ENCODE measurements at regions not wholly inside any gene's neighbourhood (a gene's known extent, or its start where the extent isn't known, plus 50 kb on each side); places are given as distances from the start of the nearest gene placed in this dataset.
"Not testable (repeated sequence)": the region's sequence is repeated elsewhere in the genome, so short reads cannot be mapped to it uniquely, and the experiment has no call there.

DNA sequence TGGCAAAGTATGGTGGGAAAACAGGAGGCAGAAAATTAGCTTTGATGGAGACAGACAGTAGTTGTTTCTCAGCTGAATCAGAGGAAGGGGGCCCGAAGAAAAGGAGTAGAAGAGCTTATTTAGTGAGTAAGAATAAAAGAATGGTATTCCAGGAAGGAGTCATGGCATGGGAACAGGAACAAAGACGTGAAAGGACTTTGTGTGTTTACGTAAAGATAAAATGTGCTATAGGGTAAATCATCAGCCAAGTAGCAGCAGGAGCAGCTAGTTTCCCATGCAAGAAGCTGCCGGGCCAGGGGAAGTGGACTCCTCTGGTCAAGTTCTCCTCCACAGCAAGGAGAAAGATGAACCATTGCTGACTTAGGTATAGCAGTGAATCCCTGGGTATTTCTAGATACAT is 454.5 kb downstream of the HINT1 start:
- ATAC-seq: no peak

GRCh38 chr5:130708754-130709153 is 456.3 kb downstream of the HINT1 start:
- no peak for ATAC-seq

DNA sequence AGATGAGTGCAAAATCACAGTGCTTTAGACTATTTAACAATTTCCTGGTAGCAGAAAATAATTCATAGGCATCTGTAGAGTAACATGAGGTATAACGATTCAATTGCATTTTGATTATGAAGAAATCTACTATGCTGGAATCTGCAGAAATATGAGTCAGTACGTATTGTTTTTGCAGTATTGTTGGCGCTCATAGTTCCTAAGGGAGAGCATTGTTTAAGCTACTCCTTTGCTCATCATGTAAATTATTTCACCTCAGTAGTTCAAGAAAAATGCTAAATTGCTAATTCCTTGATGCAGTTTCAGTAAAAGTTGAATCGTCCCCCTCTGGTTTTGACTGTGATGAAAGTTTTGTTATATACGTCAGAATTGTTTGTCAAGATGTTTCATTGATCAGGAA is 458.4 kb downstream of the HINT1 start:
- ATAC-seq: no peak

DNA sequence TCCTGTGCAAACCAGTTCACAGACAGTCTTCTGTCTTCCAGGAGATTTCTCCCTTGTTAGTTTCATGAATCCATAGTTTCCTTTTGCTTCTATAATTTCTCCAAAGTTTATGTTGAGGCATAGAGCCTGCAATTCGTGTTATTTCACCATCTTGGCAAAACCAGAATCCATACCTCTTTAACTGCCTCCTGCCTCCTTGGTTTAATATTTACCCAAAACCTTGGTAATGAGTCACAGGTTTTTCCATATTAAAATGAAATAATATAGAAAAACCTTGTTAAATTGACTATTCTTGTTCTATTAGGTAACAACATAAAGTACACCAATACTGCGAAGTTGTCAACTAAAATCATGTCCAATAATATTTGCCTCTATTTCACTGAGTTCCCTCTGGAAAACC is 459.7 kb downstream of the HINT1 start:
- ATAC-seq: no peak

- ATAC-seq: no peak
These were observed 471.5 kb downstream of the HINT1 start for GRCh38 chr5:130693509-130693908.

DNA sequence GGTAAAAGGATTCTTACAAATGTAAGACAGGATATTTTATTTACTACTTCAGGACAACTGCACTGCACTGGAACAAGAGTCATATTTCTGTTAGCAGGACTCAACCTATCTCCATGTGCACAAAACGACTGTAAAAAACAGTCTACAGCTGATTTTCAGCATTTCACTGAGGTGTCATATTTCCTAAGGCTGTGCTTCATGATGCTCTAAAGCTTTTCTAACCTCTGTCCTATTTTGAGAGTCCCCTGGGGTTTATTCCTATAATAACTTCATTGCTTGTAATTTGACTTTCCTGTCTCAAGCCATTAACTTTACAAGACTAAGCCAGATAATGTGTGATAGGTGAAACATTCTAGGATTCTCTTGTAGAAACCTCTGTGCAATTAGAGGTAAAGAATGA is 472.3 kb downstream of the HINT1 start:
- ATAC-seq: no peak

DNA sequence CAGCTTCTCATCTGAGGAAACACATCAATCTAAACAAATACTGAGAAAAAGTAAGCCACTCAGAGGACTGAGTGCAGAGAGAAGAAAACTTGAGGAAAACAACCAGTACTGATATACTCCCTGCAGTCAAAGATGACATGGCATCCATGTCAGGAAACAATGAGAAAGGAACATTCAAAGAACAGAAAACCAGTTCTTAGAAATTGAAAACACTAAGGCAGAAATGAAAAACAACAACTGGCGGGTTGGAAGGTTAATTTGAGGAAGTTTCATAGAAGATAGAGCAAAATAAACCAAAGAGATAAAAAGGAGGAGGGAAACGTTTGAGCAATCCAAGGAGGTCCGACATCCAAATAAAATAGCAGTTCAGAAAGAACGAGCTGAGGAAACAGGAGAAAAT is 475.2 kb downstream of the HINT1 start:
- ATAC-seq: no peak

DNA sequence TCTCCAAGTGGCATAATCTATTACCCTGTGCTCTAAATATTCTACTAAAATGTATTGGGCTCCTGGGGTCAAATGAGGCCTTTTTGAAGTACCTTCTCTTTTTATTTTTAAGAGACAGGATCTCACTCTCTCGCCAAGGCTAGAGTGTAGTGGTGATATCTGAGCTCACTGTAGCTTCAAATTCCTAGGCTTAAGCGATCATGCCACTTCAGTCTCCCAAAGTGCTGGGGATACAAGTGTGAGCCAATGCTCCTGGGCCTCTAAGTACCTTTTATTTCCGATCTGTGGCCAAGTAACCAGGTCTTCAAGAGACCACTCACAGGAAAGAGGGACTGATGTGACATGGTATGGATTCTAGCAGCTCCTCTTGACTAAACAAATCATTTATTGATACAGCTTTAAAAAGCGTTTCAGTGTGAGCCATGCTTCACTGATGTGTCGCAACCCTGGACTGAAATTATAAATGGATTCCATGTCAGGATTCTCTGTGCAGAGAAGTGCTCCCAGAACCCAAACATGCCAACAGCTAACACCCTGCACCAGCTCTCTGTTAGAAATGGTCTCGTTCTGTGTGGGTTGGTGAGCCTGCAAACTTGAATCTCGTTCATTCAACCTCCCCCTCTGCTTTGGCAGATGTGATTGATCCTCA is 477.8 kb downstream of the HINT1 start:
- no peak for ATAC-seq

- no peak for ATAC-seq
These were observed 486.4 kb downstream of the HINT1 start for GRCh38 chr5:130678637-130679036.

- ATAC-seq: no peak
These were observed 498.6 kb downstream of the HINT1 start for GRCh38 chr5:130666462-130666861.

DNA sequence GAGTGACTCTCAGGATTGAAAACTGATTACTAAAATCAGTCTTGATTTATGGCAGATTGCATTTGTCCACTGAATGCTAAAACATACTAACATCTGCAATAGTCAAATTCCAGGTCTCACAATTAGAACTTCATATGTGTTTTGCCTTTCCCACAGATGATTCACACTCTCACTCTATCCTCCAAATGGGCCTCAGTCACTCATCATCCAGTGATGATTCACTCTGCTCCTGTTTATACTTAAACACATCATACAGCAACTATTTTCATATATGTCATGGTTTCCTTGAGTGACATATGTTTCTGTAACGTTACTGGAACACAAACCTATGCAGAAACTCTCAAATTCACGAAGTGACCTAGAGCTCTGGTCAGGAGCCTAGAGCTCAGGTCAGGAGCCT is 512.9 kb downstream of the HINT1 start:
- no peak for ATAC-seq

GRCh38 chr5:130651440-130651839 is 513.6 kb downstream of the HINT1 start:
- no peak for ATAC-seq

GRCh38 chr5:130643321-130643720 is 521.7 kb downstream of the HINT1 start:
- ATAC-seq: no peak

- no peak for ATAC-seq
These were observed 522.6 kb downstream of the HINT1 start for GRCh38 chr5:130642461-130642860.

- ATAC-seq: no peak
These were observed 537.9 kb downstream of the HINT1 start for GRCh38 chr5:130627145-130627544.

- no peak for ATAC-seq
These were observed 540.3 kb downstream of the HINT1 start for GRCh38 chr5:130624805-130625204.

GRCh38 chr5:130616161-130616560 is 548.9 kb downstream of the HINT1 start:
- ATAC-seq: no peak

GRCh38 chr5:130605234-130605633 is 559.8 kb downstream of the HINT1 start:
- ATAC-seq: no peak

DNA sequence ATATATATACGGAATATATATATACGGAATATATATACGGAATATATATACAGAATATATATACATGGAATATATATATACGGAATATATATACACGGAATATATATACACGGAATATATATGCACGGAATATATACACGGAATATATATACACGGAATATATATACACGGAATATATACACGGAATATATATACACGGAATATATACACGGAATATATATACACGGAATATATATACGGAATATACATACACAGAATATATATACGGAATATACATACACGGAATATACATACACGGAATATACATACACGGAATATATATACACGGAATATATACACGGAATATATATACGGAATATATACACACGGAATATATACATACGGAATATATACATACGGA is 568.4 kb downstream of the HINT1 start:
- not testable (repeated sequence) for ATAC-seq

DNA sequence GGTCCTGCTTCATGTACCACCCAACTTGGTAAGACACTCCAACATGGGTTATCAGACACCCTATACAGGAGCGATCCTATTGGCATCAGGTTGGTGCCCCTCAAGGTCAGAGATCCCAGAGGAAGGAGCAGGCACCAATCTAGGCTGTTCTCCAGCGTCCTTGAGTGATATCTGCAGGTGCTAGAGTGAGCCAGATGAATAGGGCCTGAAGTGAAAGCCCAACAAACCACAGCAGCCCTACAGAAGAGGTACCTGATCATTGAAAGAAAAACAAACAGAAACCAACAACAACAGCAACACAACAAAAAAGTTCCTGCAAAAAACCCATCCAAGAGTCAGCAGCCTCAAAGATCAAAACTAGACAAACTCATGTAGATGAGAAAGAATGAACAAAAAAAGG is 584.8 kb downstream of the HINT1 start:
- ATAC-seq: no peak

GRCh38 chr5:130578354-130578753 is 586.7 kb downstream of the HINT1 start:
- ATAC-seq: no peak

DNA sequence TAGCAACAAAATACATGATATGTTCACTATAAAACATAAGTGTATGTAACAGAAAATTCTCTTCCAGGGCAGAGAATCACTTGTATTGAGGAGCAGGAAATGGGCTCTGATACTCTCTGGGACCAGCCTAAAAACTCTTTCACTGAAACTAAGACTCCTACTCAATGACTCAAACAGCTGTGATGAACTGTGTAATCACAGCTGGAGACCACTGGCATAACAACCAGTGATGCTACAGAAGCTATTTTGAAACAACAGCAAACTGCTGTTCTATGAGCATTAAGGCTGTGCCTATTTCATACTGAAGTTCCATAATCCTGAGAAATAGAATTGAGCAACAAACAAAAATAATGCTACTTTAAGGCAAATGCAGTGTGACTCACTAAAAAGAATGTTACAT is 594.0 kb downstream of the HINT1 start:
- no peak for ATAC-seq

DNA sequence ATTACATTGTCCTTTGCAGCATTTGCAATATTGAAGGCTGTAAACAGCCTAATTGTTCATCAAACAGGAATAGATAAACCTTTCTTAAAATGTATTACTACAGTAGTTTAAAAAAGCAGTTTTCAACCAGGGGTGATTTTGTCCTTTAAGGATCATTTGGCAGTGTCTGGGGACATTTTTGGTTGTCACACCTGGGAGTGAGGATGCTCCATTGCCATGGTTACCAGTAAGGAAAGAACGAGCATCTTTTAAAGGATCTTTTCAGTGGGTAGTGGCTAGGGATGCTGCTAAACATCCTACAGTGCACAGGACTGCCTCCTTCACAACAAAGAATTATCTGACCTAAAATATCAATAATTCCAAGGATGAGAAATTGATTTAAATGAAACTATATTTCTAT is 596.3 kb downstream of the HINT1 start:
- ATAC-seq: no peak

- no peak for ATAC-seq
These were observed 609.6 kb downstream of the HINT1 start for GRCh38 chr5:130555429-130555828.

- ATAC-seq: no peak
These were observed 614.5 kb downstream of the HINT1 start for GRCh38 chr5:130550562-130550928.

Measured in activated CD4-positive, CD25-positive, alpha-beta regulatory T cell treated with anti-CD3 and anti-CD28 coated beads, Interleukin-2, amount 50 U/mL, for 24 hours (primary cell).